H1 (cell line): ENCODE measurements at regions not wholly inside any gene's neighbourhood (a gene's known extent, or its start where the extent isn't known, plus 50 kb on each side); places are given as distances from the start of the nearest gene placed in this dataset.
A peak's percentile ranks its signal among the peaks of the same experiment; 100 is the strongest.

Source experiments
- CTCF ChIA-PET: fragments of 300-600 bp; sonication (Branson Sonifier 250); formaldehyde crosslinking; loops from one replicate; lab custom pipeline; 2021; ENCODE audit not compliant: partially characterized antibody; lab: Charles Lee
- POLR2A ChIA-PET: fragments of 300-600 bp; sonication (Branson Sonifier 250); formaldehyde crosslinking; loops from one replicate; lab custom pipeline; 2021; ENCODE audit warnings: inconsistent platforms; ENCODE audit not compliant: partially characterized antibody; lab: Charles Lee
- DNase-seq, 2 experiments: peaks; one replicate each; pipeline versions ENCODE4 v3.0.0 to v3.0.0-alpha.2; 2010 to 2022; ENCODE audit warnings: low spot score in 2 of 2, low read depth in 1 of 2, mixed read lengths in 1 of 2
- FAIRE-seq: peaks from 2 replicates; lab custom pipeline; 2011; peaks lifted over from hg19 to GRCh38; lab: Jason Lieb, UNC
- H2AFZ ChIP-seq: 2 replicates; pipeline ENCODE4 v1.8.1; 2012; ENCODE audit warnings: low read length, inconsistent platforms
- H2AK5ac ChIP-seq: 2 replicates; pipeline ENCODE4 v1.6.1; 2013; ENCODE audit warnings: low read depth, low read length
- H2BK120ac ChIP-seq: replicated peaks from 2 replicates; pipeline ENCODE3; 2013; ENCODE audit warnings: low read depth, low read length, inconsistent platforms
- H2BK12ac ChIP-seq: 2 replicates; pipeline ENCODE4 v1.6.1; 2013; ENCODE audit warnings: low read depth, low read length
- H2BK15ac ChIP-seq: 2 replicates; pipeline ENCODE4 v1.6.1; 2013; ENCODE audit warnings: low read length
- H2BK20ac ChIP-seq: 2 replicates; pipeline ENCODE4 v1.6.1; 2013; ENCODE audit warnings: low read length
- H2BK5ac ChIP-seq: 2 replicates; pipeline ENCODE4 v1.6.1; 2013; ENCODE audit warnings: low read depth, low read length
- H3K14ac ChIP-seq: 2 replicates; pipeline ENCODE4 v1.6.1; 2013; ENCODE audit warnings: inconsistent platforms; ENCODE audit not compliant: insufficient read length
- H3K18ac ChIP-seq: 2 replicates; pipeline ENCODE4 v1.6.1; 2013; ENCODE audit warnings: low read length; ENCODE audit errors: extremely low read depth
- H3K23ac ChIP-seq: 2 replicates; pipeline ENCODE4 v1.6.1; 2013; ENCODE audit warnings: inconsistent platforms; ENCODE audit not compliant: insufficient read length
- H3K23me2 ChIP-seq: 2 replicates; pipeline ENCODE4 v1.6.1; 2013; ENCODE audit warnings: low read depth, low read length
- H3K27ac ChIP-seq: 2 replicates; pipeline ENCODE4 v1.6.1; 2011; ENCODE audit warnings: low read depth, low read length, inconsistent platforms
- H3K27me3 ChIP-seq, 4 experiments: replicated peaks in 1 of 4; 1 replicate in 1 of 4; 2 replicates in 3 of 4; pipeline versions ENCODE4 v1.6.1 to v1.8.1; 2011 to 2013; ENCODE audit warnings: low read length in 3 of 4, mild to moderate bottlenecking in 3 of 4, inconsistent platforms in 2 of 4, mixed read lengths in 2 of 4, moderate library complexity in 1 of 4; ENCODE audit not compliant: control insufficient read depth in 3 of 4, insufficient read depth in 3 of 4; ENCODE audit errors: extremely low read depth in 1 of 4
- H3K36me3 ChIP-seq, 4 experiments: 2 replicates each; pipeline versions ENCODE4 v1.6.1 to v1.8.1; 2011 to 2013; ENCODE audit warnings: mild to moderate bottlenecking in 4 of 4, low read length in 3 of 4, moderate library complexity in 2 of 4, control low read depth in 1 of 4, inconsistent platforms in 1 of 4; ENCODE audit not compliant: insufficient read depth in 4 of 4, control insufficient read depth in 2 of 4
- H3K4ac ChIP-seq: replicated peaks from 2 replicates; pipeline ENCODE3; 2013; ENCODE audit warnings: low read length, low read depth, mixed read lengths, inconsistent platforms; ENCODE audit not compliant: insufficient read length
- H3K4me1 ChIP-seq, 4 experiments: replicated peaks in 1 of 4; 1 replicate in 1 of 4; 2 replicates in 3 of 4; pipeline versions ENCODE4 v1.6.1 to v1.8.1; 2011 to 2013; ENCODE audit warnings: low read length in 3 of 4, inconsistent platforms in 2 of 4, mixed read lengths in 1 of 4; ENCODE audit not compliant: insufficient read depth in 4 of 4, control insufficient read depth in 3 of 4
- H3K4me2 ChIP-seq, 2 experiments: 2 replicates each; pipeline versions ENCODE4 v1.6.1 to v1.8.1; 2011 to 2013; ENCODE audit warnings: low read depth in 2 of 2, low read length in 2 of 2, control low read depth in 1 of 2, inconsistent platforms in 1 of 2, mild to moderate bottlenecking in 1 of 2; ENCODE audit not compliant: insufficient read depth in 1 of 2
- H3K4me3 ChIP-seq, 4 experiments: fragments of 200-600, 300-600 bp in 1 of 4; sonication (generic), shearing (Covaris generic), sonication (Bioruptor Twin) in 1 of 4; 2 replicates each; pipeline versions ENCODE4 v1.5.1 to v1.8.1; 2011 to 2016; ENCODE audit warnings: low read length in 4 of 4, low read depth in 3 of 4, control low read depth in 2 of 4, inconsistent platforms in 2 of 4, mild to moderate bottlenecking in 2 of 4, mixed read lengths in 1 of 4, moderate library complexity in 1 of 4; ENCODE audit not compliant: insufficient read depth in 2 of 4; ENCODE audit errors: extremely low read depth in 1 of 4
- H3K56ac ChIP-seq: replicated peaks from 2 replicates; pipeline ENCODE3; 2013; ENCODE audit warnings: low read depth, mild to moderate bottlenecking, mixed read lengths, low read length, inconsistent platforms; ENCODE audit not compliant: insufficient read length
- H3K79me1 ChIP-seq: 2 replicates; pipeline ENCODE4 v1.6.1; 2013; ENCODE audit warnings: low read depth, low read length, control low read depth
- H3K79me2 ChIP-seq, 2 experiments: 2 replicates each; pipeline versions ENCODE4 v1.6.1 to v1.8.1; 2012 to 2013; ENCODE audit warnings: low read length in 2 of 2, mild to moderate bottlenecking in 2 of 2, inconsistent platforms in 1 of 2; ENCODE audit not compliant: insufficient read depth in 2 of 2, control insufficient read depth in 1 of 2
- H3K9ac ChIP-seq, 4 experiments: replicated peaks in 1 of 4; 1 replicate in 1 of 4; 2 replicates in 3 of 4; pipeline versions ENCODE4 v1.6.1 to v1.8.1; 2011 to 2013; ENCODE audit warnings: low read depth in 3 of 4, low read length in 3 of 4, control low read depth in 2 of 4, mild to moderate bottlenecking in 2 of 4, moderate library complexity in 2 of 4, inconsistent platforms in 1 of 4; ENCODE audit errors: extremely low read depth in 1 of 4
- H3K9me3 ChIP-seq, 2 experiments: 2 replicates each; pipeline versions ENCODE4 v1.6.1 to v1.8.1; 2012 to 2013; ENCODE audit warnings: mild to moderate bottlenecking in 2 of 2, moderate library complexity in 2 of 2, control low read depth in 1 of 2, inconsistent platforms in 1 of 2, low read depth in 1 of 2, low read length in 1 of 2, mixed read lengths in 1 of 2; ENCODE audit not compliant: insufficient read depth in 2 of 2
- H4K20me1 ChIP-seq, 2 experiments: replicated peaks in 1 of 2; 2 replicates each; pipeline versions ENCODE3 to v1.8.1; 2011 to 2013; ENCODE audit warnings: inconsistent platforms in 2 of 2, low read length in 2 of 2, mild to moderate bottlenecking in 1 of 2; ENCODE audit not compliant: insufficient read depth in 2 of 2, control insufficient read depth in 1 of 2
- H4K5ac ChIP-seq: 2 replicates; pipeline ENCODE4 v1.6.1; 2013; ENCODE audit warnings: low read length, low read depth, mixed read lengths, inconsistent platforms; ENCODE audit not compliant: insufficient read length
- H4K8ac ChIP-seq: 2 replicates; pipeline ENCODE4 v1.8.0; 2013; ENCODE audit warnings: mild to moderate bottlenecking, moderate library complexity, low read length, inconsistent platforms; ENCODE audit not compliant: insufficient read depth; ENCODE audit errors: extremely low read depth
- H4K91ac ChIP-seq: replicated peaks from 2 replicates; pipeline ENCODE3; 2013; ENCODE audit warnings: low read length, mixed read lengths, inconsistent platforms; ENCODE audit not compliant: insufficient read length
- KDM1A ChIP-seq: fragments of 200-600, 300-600 bp; sonication (generic); IDR thresholded peaks from 2 replicates; pipeline ENCODE4 v1.7.1; 2016; ENCODE audit warnings: mild to moderate bottlenecking, low read length, borderline replicate concordance
- POU5F1 ChIP-seq: IDR thresholded peaks from 2 replicates; pipeline ENCODE4 v1.6.1; 2011; ENCODE audit warnings: low read depth, mild to moderate bottlenecking, low read length, moderate library complexity
- WGBS, 2 experiments: shearing (Covaris generic) in 1 of 2; methylation state at CpG; one replicate each; pipeline versions ENCODE4 v1.1.6 to v1.1.7; 2013 to 2015; ENCODE audit warnings: low lambda C conversion rate in 2 of 2, mixed read lengths in 2 of 2, inconsistent platforms in 1 of 2, low coverage in 1 of 2, missing lambda C conversion rate in 1 of 2; ENCODE audit not compliant: insufficient replicate concordance in 2 of 2, insufficient coverage in 1 of 2, insufficient read length in 1 of 2; ENCODE audit errors: extremely low coverage in 1 of 2, missing lambda C conversion rate in 1 of 2; 5-methylcytosine and 5-hydroxymethylcytosine counted together
- TF ChIP-seq, protein P1 (sequence below): IDR thresholded peaks from 2 replicates; pipeline ENCODE4 v1.6.1; 2012; ENCODE audit warnings: inconsistent platforms

DNA sequence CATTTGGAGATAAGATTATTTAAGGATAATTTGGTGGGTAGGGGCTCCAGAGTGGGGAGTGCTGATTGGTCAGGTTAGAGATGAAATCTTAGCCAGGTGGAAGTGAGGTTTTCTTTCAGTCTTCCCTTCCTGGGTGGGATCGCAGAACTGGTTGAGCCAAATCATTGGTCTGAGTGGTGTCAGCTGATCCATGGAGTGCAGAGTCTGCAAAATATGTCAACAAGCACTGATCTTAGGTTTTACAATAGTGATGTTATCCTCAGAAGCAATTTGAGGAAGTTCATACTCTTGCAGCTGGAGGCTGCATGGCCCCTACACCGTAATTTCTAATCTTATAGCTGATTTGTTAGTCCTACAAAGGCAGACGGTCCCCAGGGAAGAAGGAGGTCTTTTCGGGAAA lies 1483.4 kb upstream of the ZEB2 start:
- no peak overlapping the region for H3K18ac ChIP-seq
- FAIRE-seq (no peak), DNase-seq (no peak)
- no peak overlapping the region for H2BK120ac ChIP-seq
- no peak overlapping the region for H3K4me2 ChIP-seq
- no peak overlapping the region for H2BK15ac ChIP-seq
- no peak for TF ChIP-seq KDM1A
- TF ChIP-seq, protein P1, sequence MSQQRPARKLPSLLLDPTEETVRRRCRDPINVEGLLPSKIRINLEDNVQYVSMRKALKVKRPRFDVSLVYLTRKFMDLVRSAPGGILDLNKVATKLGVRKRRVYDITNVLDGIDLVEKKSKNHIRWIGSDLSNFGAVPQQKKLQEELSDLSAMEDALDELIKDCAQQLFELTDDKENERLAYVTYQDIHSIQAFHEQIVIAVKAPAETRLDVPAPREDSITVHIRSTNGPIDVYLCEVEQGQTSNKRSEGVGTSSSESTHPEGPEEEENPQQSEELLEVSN = no peak
- no peak for TF ChIP-seq POU5F1
- H4K91ac ChIP-seq = no peak overlapping the region
- no peak overlapping the region for H4K5ac ChIP-seq
- H3K14ac ChIP-seq = no peak overlapping the region
- H2BK5ac ChIP-seq = no peak overlapping the region
- H3K23ac ChIP-seq = no peak overlapping the region
- no peak overlapping the region for H3K9ac ChIP-seq
- H2BK20ac ChIP-seq = no peak overlapping the region
- H3K4ac ChIP-seq = no peak overlapping the region
- no peaks in the 10 kb centered on the region for H3K9me3 ChIP-seq
- no peak overlapping the region for H2BK12ac ChIP-seq
- ChIA-PET CTCF (no interaction called here), POLR2A (no interaction called here)
- H3K79me1 ChIP-seq = no peaks in the 10 kb centered on the region
- no peaks in the 10 kb centered on the region for H4K20me1 ChIP-seq
- H3K23me2 ChIP-seq = no peaks in the 10 kb centered on the region
- H3K56ac ChIP-seq = no peak overlapping the region
- no peaks in the 10 kb centered on the region for H3K27me3 ChIP-seq
- H2AFZ ChIP-seq = peak overlapping the region; percentile 88
- no peak overlapping the region for H3K27ac ChIP-seq
- H3K4me3 ChIP-seq = no peak overlapping the region
- no peak overlapping the region for H4K8ac ChIP-seq
- H3K4me1 ChIP-seq = no peaks in the 10 kb centered on the region
- no peaks in the 10 kb centered on the region for H3K36me3 ChIP-seq
- H2AK5ac ChIP-seq = no peak overlapping the region
- 89% methylated on average over 4 of the region's 4 CpGs; no CpG with 5 or more reads in 1 of the 2 experiments for WGBS, 2 experiments
- no peaks in the 10 kb centered on the region for H3K79me2 ChIP-seq
